ENCODE measurements at regions not wholly inside any gene's neighbourhood (a gene's known extent, or its start where the extent isn't known, plus 50 kb on each side); places are given as distances from the start of the nearest gene placed in this dataset.
A peak's percentile ranks its signal among the peaks of the same experiment; 100 is the strongest.

- TF ChIP-seq ZNF707 (tag by site-specific recombination; IDR thresholded peaks at IDR 0.05) (no peak), ZNF501 (tag by site-specific recombination; IDR thresholded peaks at IDR 0.05) (peak; percentile 25; the same call in 1 of the 2 replicates), HOXC10 (CRISPR knock-in tag; IDR thresholded peaks at IDR 0.05) (no peak), ZNF777 (tag by site-specific recombination; IDR thresholded peaks at IDR 0.05; ENCODE audit: borderline replicate concordance) (no peak), MYNN (tag by site-specific recombination; IDR thresholded peaks at IDR 0.05; ENCODE audit: borderline replicate concordance) (no peak), ZNF10 (tag by site-specific recombination; IDR thresholded peaks at IDR 0.05) (no peak), ZNF610 (tag by site-specific recombination; IDR thresholded peaks at IDR 0.05; ENCODE audit: borderline replicate concordance) (peak; percentile 72; the same call in 1 of the 2 replicates), ZNF654 (tag by site-specific recombination; IDR thresholded peaks at IDR 0.05; ENCODE audit: low read depth) (no peak), ZNF112 (tag by site-specific recombination; IDR thresholded peaks at IDR 0.05) (no peak), ZNF701 (tag by site-specific recombination; IDR thresholded peaks at IDR 0.05) (no peak), ZNF626 (tag by site-specific recombination; IDR thresholded peaks at IDR 0.05) (no peak), ZNF544 (tag by site-specific recombination; IDR thresholded peaks at IDR 0.05) (no peak), ZBTB8A (tag by site-specific recombination; IDR thresholded peaks at IDR 0.05) (peak; percentile 72), ZBTB10 (tag by site-specific recombination; IDR thresholded peaks at IDR 0.05) (no peak), ZNF596 (tag by site-specific recombination; IDR thresholded peaks at IDR 0.05) (no peak), PRDM2 (tag by site-specific recombination; IDR thresholded peaks at IDR 0.05; ENCODE audit: borderline replicate concordance) (no peak), HIC1 (tag by site-specific recombination; IDR thresholded peaks at IDR 0.05) (peak; percentile 84), INSM2 (tag by site-specific recombination; IDR thresholded peaks at IDR 0.05) (no peak), ZNF214 (tag by site-specific recombination; IDR thresholded peaks at IDR 0.05; ENCODE audit: borderline replicate concordance) (no peak), ZNF426 (tag by site-specific recombination; IDR thresholded peaks at IDR 0.05) (no peak), YY1 (tag by site-specific recombination; IDR thresholded peaks at IDR 0.05) (no peak), KLF7 (tag by site-specific recombination; IDR thresholded peaks at IDR 0.05; ENCODE audit: borderline replicate concordance) (no peak), ZNF223 (tag by site-specific recombination; IDR thresholded peaks at IDR 0.05) (no peak), ZNF155 (tag by site-specific recombination; IDR thresholded peaks at IDR 0.05) (no peak), MEIS1 (CRISPR knock-in tag; IDR thresholded peaks at IDR 0.05; ENCODE audit: borderline replicate concordance) (no peak), ZFP37 (tag by site-specific recombination; IDR thresholded peaks at IDR 0.05) (0 out of 2 replicates have a peak, but pooled peaks have one; percentile 33)
- TF ChIP-seq, protein P1, sequence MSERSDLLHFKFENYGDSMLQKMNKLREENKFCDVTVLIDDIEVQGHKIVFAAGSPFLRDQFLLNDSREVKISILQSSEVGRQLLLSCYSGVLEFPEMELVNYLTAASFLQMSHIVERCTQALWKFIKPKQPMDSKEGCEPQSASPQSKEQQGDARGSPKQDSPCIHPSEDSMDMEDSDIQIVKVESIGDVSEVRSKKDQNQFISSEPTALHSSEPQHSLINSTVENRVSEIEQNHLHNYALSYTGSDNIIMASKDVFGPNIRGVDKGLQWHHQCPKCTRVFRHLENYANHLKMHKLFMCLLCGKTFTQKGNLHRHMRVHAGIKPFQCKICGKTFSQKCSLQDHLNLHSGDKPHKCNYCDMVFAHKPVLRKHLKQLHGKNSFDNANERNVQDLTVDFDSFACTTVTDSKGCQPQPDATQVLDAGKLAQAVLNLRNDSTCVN (tag by site-specific recombination; optimal IDR thresholded peaks at IDR 0.05), result peak; percentile 18
These were observed 314.2 kb downstream of the DLEU7 start (continued) for GRCh38 chr13:50529154-50529882.

Measured in HEK293 (cell line).